ENCODE measurements at regions not wholly inside any gene's neighbourhood (a gene's known extent, or its start where the extent isn't known, plus 50 kb on each side); places are given as distances from the start of the nearest gene placed in this dataset.

GRCh38 chrX:21056622-21057021 lies 317.6 kb upstream of the CNKSR2 start:
- no peak for DNase-seq (ENCODE audit: low read depth in 2 of 2)

- no peak for DNase-seq (ENCODE audit: low read depth in 2 of 2)
Observed at GRCh38 chrX:21047034-21047455, 327.2 kb upstream of the CNKSR2 start.

- DNase-seq (ENCODE audit: low read depth in 2 of 2), result no peak
Observed at GRCh38 chrX:21014326-21014725, 359.9 kb upstream of the CNKSR2 start.

- no peak for DNase-seq (ENCODE audit: low read depth in 2 of 2)
Observed at GRCh38 chrX:21004835-21005234, 369.4 kb upstream of the CNKSR2 start.

- DNase-seq (ENCODE audit: low read depth in 2 of 2), result no peak
Observed at GRCh38 chrX:20995829-20996228, 378.4 kb upstream of the CNKSR2 start.

GRCh38 chrX:20989361-20989760 lies 384.9 kb upstream of the CNKSR2 start:
- no peak for DNase-seq (ENCODE audit: low read depth in 2 of 2)

GRCh38 chrX:20988804-20989203 lies 385.4 kb upstream of the CNKSR2 start:
- no peak for DNase-seq (ENCODE audit: low read depth in 2 of 2)

- DNase-seq (ENCODE audit: low read depth in 2 of 2), result no peak
Observed at GRCh38 chrX:20988118-20988517, 386.1 kb upstream of the CNKSR2 start.

GRCh38 chrX:20980426-20980825 lies 393.8 kb upstream of the CNKSR2 start:
- DNase-seq (ENCODE audit: low read depth in 2 of 2), result no peak

GRCh38 chrX:20974326-20974725 lies 399.9 kb upstream of the CNKSR2 start:
- DNase-seq (ENCODE audit: low read depth in 2 of 2), result no peak

GRCh38 chrX:20973038-20973437 lies 401.2 kb upstream of the CNKSR2 start:
- DNase-seq (ENCODE audit: low read depth in 2 of 2), result no peak

GRCh38 chrX:20971250-20971649 lies 403.0 kb upstream of the CNKSR2 start:
- no peak for DNase-seq (ENCODE audit: low read depth in 2 of 2)

- DNase-seq (ENCODE audit: low read depth in 2 of 2), result no peak
Observed at GRCh38 chrX:20969565-20969964, 404.7 kb upstream of the CNKSR2 start.

GRCh38 chrX:20968996-20969395 lies 405.2 kb upstream of the CNKSR2 start:
- no peak for DNase-seq (ENCODE audit: low read depth in 2 of 2)

GRCh38 chrX:20967725-20968124 lies 406.5 kb upstream of the CNKSR2 start:
- no peak for DNase-seq (ENCODE audit: low read depth in 2 of 2)

GRCh38 chrX:20965270-20966044 lies 408.8 kb upstream of the CNKSR2 start:
- no peak for DNase-seq (ENCODE audit: low read depth in 2 of 2)

GRCh38 chrX:20954014-20954413 lies 420.2 kb upstream of the CNKSR2 start:
- DNase-seq (ENCODE audit: low read depth in 2 of 2), result no peak

GRCh38 chrX:20952180-20952579 lies 422.0 kb upstream of the CNKSR2 start:
- no peak for DNase-seq (ENCODE audit: low read depth in 2 of 2)

- no peak for DNase-seq (ENCODE audit: low read depth in 2 of 2)
Observed at GRCh38 chrX:20951016-20951810, 423.0 kb upstream of the CNKSR2 start.

GRCh38 chrX:20947411-20947912 lies 426.8 kb upstream of the CNKSR2 start:
- DNase-seq (ENCODE audit: low read depth in 2 of 2), result no peak

GRCh38 chrX:20913760-20914159 lies 460.5 kb upstream of the CNKSR2 start:
- no peak for DNase-seq (ENCODE audit: low read depth in 2 of 2)

GRCh38 chrX:20906571-20906970 lies 467.6 kb upstream of the CNKSR2 start:
- no peak for DNase-seq (ENCODE audit: low read depth in 2 of 2)

- DNase-seq (ENCODE audit: low read depth in 2 of 2), result no peak
Observed at GRCh38 chrX:20884565-20884964, 489.7 kb upstream of the CNKSR2 start.

Measured in activated CD4-positive, alpha-beta T cell treated with anti-CD3 and anti-CD28 coated beads for 24 hours (primary cell).